Spleen (tissue), 7 donors: ENCODE measurements at regions not wholly inside any gene's neighbourhood (a gene's known extent, or its start where the extent isn't known, plus 50 kb on each side); places are given as distances from the start of the nearest gene placed in this dataset.

Source experiments
- CTCF ChIP-seq, 11 experiments: fragments of 200-600 bp in 7 of 11; fragments of 450-650 bp in 4 of 11; sonication (generic) in 4 of 11; IDR thresholded peaks in 8 of 11; conservative IDR thresholded peaks in 3 of 11; 1 replicate in 7 of 11; 2 replicates in 4 of 11; pipeline versions ENCODE4 v1.4.0 to v1.8.0; 2016 to 2021; ENCODE audit warnings: antibody characterized with exemption in 11 of 11, inconsistent platforms in 4 of 11, mild to moderate bottlenecking in 1 of 11
- POLR2A ChIP-seq, 3 donors: fragments of 450-650 bp; IDR thresholded peaks; one replicate each; pipeline ENCODE4 v1.5.1; 2017; ENCODE audit warnings: antibody characterized with exemption in 3 of 3, mild to moderate bottlenecking in 1 of 3
- POLR2AphosphoS5 ChIP-seq, 3 donors: sonication (generic); formaldehyde crosslinking; IDR thresholded peaks; one replicate each; pipeline ENCODE4 v1.5.1; 2017; ENCODE audit warnings: antibody characterized with exemption in 3 of 3
- donor health status: DM: no; HTN: no; CAD: no; lungs with moderate emphysema.
- donor health status: DM: no; HTN: no; CAD: no.
- donor health status: DM: no; HTN: no; CAD: no.

GRCh38 chr4:110265001-110265400 is 66.6 kb upstream of the ELOVL6 start:
- TF ChIP-seq POLR2A (IDR thresholded peaks at IDR 0.05) (no peak), CTCF (IDR thresholded peaks at IDR 0.05 in 8 of 11, conservative IDR thresholded peaks at IDR 0.05 in 3 of 11) (no peak), POLR2AphosphoS5 (IDR thresholded peaks at IDR 0.05) (no peak)
